HEK293 (cell line): ENCODE measurements at regions not wholly inside any gene's neighbourhood (a gene's known extent, or its start where the extent isn't known, plus 50 kb on each side); places are given as distances from the start of the nearest gene placed in this dataset.

Experiments used
- CTCF ChIA-PET: fragments of 350-600 bp; formaldehyde crosslinking; extraction: SDS; loops from one replicate; lab custom pipeline; 2021; ENCODE audit warnings: antibody characterized with exemption; lab: Yijun Ruan, JAX
- POLR2A ChIA-PET: fragments of 300-600 bp; formaldehyde crosslinking; extraction: SDS; loops from one replicate; lab custom pipeline; 2020; ENCODE audit warnings: antibody characterized with exemption, inconsistent platforms; lab: Yijun Ruan, JAX
- H3K27ac ChIP-seq: fragments of 200-500 bp; sonication (Bioruptor generic); 2 replicates; pipeline ENCODE4 v1.5.1; 2014; ENCODE audit warnings: low read depth, low read length, control low read depth, inconsistent platforms; ENCODE audit errors: extremely low read depth
- H3K36me3 ChIP-seq, 2 experiments: fragments of 200-500 bp in 1 of 2; sonication (Bioruptor generic) in 1 of 2; 1 replicate in 1 of 2; 2 replicates in 1 of 2; pipeline ENCODE4 v1.5.1; 2014 to 2017; ENCODE audit warnings: inconsistent platforms in 2 of 2, low read length in 2 of 2; ENCODE audit not compliant: control insufficient read depth in 2 of 2, insufficient read depth in 1 of 2
- H3K4me1 ChIP-seq: fragments of 200-500 bp; sonication (Bioruptor generic); 2 replicates; pipeline ENCODE4 v1.5.1; 2014; ENCODE audit warnings: mild to moderate bottlenecking, low read length, inconsistent platforms; ENCODE audit not compliant: control insufficient read depth, insufficient read depth
- H3K4me3 ChIP-seq: 2 replicates; pipeline ENCODE4 v1.5.1; 2011; ENCODE audit warnings: low read depth, mild to moderate bottlenecking, control low read depth, low read length, moderate library complexity
- H3K9me3 ChIP-seq: fragments of 200-500 bp; sonication (Bioruptor generic); 2 replicates; pipeline ENCODE4 v1.5.1; 2014; ENCODE audit warnings: low read depth, low read length, inconsistent platforms; ENCODE audit not compliant: control insufficient read depth, insufficient read depth
- HOXA7 ChIP-seq: sonication (generic); formaldehyde crosslinking; IDR thresholded peaks from 2 replicates; pipeline ENCODE4 v1.8.1; 2022; ENCODE audit warnings: missing genetic modification reagents, borderline replicate concordance
- KLF7 ChIP-seq: fragments of 450-650 bp; formaldehyde crosslinking; IDR thresholded peaks from 2 replicates; pipeline ENCODE4 v1.5.1; 2016; ENCODE audit warnings: missing biosample characterization, missing genetic modification characterization, borderline replicate concordance
- KLF8 ChIP-seq: fragments of 450-650 bp; formaldehyde crosslinking; IDR thresholded peaks from 2 replicates; pipeline ENCODE4 v1.5.1; 2016; ENCODE audit warnings: missing biosample characterization, missing genetic modification characterization
- ZBTB1 ChIP-seq: fragments of 450-650 bp; formaldehyde crosslinking; IDR thresholded peaks from 2 replicates; pipeline ENCODE4 v1.5.1; 2016; ENCODE audit warnings: missing biosample characterization, missing genetic modification characterization
- ZBTB17 ChIP-seq: fragments of 450-650 bp; formaldehyde crosslinking; IDR thresholded peaks from 2 replicates; pipeline ENCODE4 v1.5.1; 2016; ENCODE audit warnings: missing biosample characterization, missing genetic modification characterization
- ZNF114 ChIP-seq: fragments of 450-650 bp; formaldehyde crosslinking; IDR thresholded peaks from 2 replicates; pipeline ENCODE4 v1.5.0; 2017; ENCODE audit warnings: missing biosample characterization, missing genetic modification characterization
- ZNF121 ChIP-seq: fragments of 450-650 bp; formaldehyde crosslinking; IDR thresholded peaks from 2 replicates; pipeline ENCODE4 v1.5.1; 2016; ENCODE audit warnings: missing biosample characterization, missing genetic modification characterization
- ZNF266 ChIP-seq: fragments of 450-650 bp; formaldehyde crosslinking; IDR thresholded peaks from 2 replicates; pipeline ENCODE4 v1.5.1; 2016; ENCODE audit warnings: missing biosample characterization, missing genetic modification characterization, low read depth
- ZNF292 ChIP-seq: fragments of 450-650 bp; formaldehyde crosslinking; IDR thresholded peaks from 2 replicates; pipeline ENCODE4 v1.5.1; 2016; ENCODE audit warnings: low read depth, missing biosample characterization, missing genetic modification characterization, borderline replicate concordance
- ZNF311 ChIP-seq: fragments of 450-650 bp; formaldehyde crosslinking; IDR thresholded peaks from 2 replicates; pipeline ENCODE4 v1.5.1; 2017; ENCODE audit warnings: missing biosample characterization, missing genetic modification characterization, borderline replicate concordance
- ZNF350 ChIP-seq: fragments of 450-650 bp; formaldehyde crosslinking; IDR thresholded peaks from 2 replicates; pipeline ENCODE4 v1.5.0; 2017; ENCODE audit warnings: missing biosample characterization, mild to moderate bottlenecking, missing genetic modification characterization
- ZNF426 ChIP-seq: fragments of 450-650 bp; formaldehyde crosslinking; IDR thresholded peaks from 2 replicates; pipeline ENCODE4 v1.5.1; 2017; ENCODE audit warnings: missing biosample characterization, missing genetic modification characterization, mild to moderate bottlenecking, inconsistent platforms, moderate library complexity
- ZNF571 ChIP-seq: fragments of 450-650 bp; formaldehyde crosslinking; IDR thresholded peaks from 2 replicates; pipeline ENCODE4 v1.5.0; 2017; ENCODE audit warnings: missing biosample characterization, missing genetic modification characterization
- TF ChIP-seq, protein P1 (sequence below): sonication (generic); formaldehyde crosslinking; IDR thresholded peaks from 2 replicates; pipeline ENCODE4 v1.8.1; 2022; ENCODE audit warnings: mild to moderate bottlenecking, moderate library complexity, missing genetic modification reagents
- TF ChIP-seq, protein P2 (sequence below): fragments of 450-650 bp; formaldehyde crosslinking; IDR thresholded peaks from 2 replicates; pipeline ENCODE4 v1.5.1; 2016; ENCODE audit warnings: missing biosample characterization, missing genetic modification characterization
- TF ChIP-seq, protein P3 (sequence below): fragments of 450-650 bp; formaldehyde crosslinking; optimal IDR thresholded peaks from 2 replicates; pipeline ENCODE3; 2016; ENCODE audit warnings: missing biosample characterization, mild to moderate bottlenecking, missing genetic modification characterization
- TF ChIP-seq, protein P4 (sequence below): fragments of 450-650 bp; formaldehyde crosslinking; IDR thresholded peaks from 2 replicates; pipeline ENCODE4 v1.5.1; 2016; ENCODE audit warnings: missing biosample characterization, missing genetic modification characterization
- TF ChIP-seq, protein P5 (sequence below): fragments of 450-650 bp; formaldehyde crosslinking; IDR thresholded peaks from 2 replicates; pipeline ENCODE4 v1.5.1; 2016; ENCODE audit warnings: missing biosample characterization, missing genetic modification characterization, low read depth

DNA sequence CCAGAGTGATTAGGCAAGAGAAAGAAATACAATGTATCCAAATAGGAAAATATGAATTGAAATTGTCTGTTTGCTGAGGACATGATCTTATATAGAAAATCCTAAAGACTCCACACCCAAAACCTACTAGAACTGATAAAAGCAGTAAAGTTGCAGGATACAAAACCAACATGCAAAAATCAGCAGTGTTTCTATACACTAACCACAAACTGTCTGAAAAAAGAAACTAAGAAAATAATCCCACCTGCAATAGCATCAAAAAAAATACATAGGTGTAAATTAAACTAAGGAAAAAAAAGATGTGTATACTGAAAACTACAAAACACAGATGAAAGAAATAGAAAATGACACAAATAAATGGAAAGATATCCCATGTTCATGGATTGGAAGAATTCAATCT, 203.6 kb upstream of the SETMAR start (continued):
- TF ChIP-seq, protein P1, sequence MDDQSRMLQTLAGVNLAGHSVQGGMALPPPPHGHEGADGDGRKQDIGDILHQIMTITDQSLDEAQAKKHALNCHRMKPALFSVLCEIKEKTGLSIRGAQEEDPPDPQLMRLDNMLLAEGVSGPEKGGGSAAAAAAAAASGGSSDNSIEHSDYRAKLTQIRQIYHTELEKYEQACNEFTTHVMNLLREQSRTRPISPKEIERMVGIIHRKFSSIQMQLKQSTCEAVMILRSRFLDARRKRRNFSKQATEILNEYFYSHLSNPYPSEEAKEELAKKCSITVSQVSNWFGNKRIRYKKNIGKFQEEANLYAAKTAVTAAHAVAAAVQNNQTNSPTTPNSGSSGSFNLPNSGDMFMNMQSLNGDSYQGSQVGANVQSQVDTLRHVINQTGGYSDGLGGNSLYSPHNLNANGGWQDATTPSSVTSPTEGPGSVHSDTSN (CRISPR knock-in tag) = no peak
- TF ChIP-seq, protein P2, sequence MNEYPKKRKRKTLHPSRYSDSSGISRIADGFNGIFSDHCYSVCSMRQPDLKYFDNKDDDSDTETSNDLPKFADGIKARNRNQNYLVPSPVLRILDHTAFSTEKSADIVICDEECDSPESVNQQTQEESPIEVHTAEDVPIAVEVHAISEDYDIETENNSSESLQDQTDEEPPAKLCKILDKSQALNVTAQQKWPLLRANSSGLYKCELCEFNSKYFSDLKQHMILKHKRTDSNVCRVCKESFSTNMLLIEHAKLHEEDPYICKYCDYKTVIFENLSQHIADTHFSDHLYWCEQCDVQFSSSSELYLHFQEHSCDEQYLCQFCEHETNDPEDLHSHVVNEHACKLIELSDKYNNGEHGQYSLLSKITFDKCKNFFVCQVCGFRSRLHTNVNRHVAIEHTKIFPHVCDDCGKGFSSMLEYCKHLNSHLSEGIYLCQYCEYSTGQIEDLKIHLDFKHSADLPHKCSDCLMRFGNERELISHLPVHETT = no peak
- TF ChIP-seq HOXA7 (CRISPR knock-in tag) = no peak
- TF ChIP-seq ZNF114 (tag by site-specific recombination) = no peak
- no peak for TF ChIP-seq ZNF292 (tag by site-specific recombination)
- TF ChIP-seq, all 188 proteins: peak for 0

DNA sequence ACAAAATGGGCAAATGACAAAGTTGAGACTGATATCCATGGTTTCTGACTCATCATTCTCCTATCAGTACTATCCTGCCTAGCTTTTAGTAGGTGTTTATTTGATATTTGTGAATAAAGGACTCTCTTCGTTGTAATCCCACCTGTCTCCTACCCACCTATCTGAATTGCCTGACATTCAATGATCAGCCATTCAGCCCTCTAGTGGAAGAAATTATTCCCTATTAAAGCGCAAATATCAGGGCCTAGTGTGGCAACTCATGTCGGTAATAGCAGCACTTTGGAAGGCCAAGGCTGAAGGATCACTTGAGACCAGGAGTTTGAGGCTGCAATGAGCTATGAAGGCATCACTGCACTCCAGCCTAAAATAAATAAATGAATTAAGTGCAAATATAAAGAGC, 195.7 kb upstream of the SETMAR start:
- H3K4me3 ChIP-seq = no peak overlapping the region
- no peaks in the 10 kb centered on the region for H3K4me1 ChIP-seq
- TF ChIP-seq, protein P3, sequence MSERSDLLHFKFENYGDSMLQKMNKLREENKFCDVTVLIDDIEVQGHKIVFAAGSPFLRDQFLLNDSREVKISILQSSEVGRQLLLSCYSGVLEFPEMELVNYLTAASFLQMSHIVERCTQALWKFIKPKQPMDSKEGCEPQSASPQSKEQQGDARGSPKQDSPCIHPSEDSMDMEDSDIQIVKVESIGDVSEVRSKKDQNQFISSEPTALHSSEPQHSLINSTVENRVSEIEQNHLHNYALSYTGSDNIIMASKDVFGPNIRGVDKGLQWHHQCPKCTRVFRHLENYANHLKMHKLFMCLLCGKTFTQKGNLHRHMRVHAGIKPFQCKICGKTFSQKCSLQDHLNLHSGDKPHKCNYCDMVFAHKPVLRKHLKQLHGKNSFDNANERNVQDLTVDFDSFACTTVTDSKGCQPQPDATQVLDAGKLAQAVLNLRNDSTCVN = no peak
- TF ChIP-seq ZBTB1 (tag by site-specific recombination) (no peak), ZBTB17 (tag by site-specific recombination) (no peak), ZNF121 (tag by site-specific recombination) (no peak), ZNF350 (no peak), ZNF311 (no peak), ZNF426 (tag by site-specific recombination) (no peak), ZNF571 (tag by site-specific recombination) (no peak), KLF7 (tag by site-specific recombination) (no peak), KLF8 (tag by site-specific recombination) (no peak), ZNF266 (tag by site-specific recombination) (no peak)
- TF ChIP-seq, protein P4, sequence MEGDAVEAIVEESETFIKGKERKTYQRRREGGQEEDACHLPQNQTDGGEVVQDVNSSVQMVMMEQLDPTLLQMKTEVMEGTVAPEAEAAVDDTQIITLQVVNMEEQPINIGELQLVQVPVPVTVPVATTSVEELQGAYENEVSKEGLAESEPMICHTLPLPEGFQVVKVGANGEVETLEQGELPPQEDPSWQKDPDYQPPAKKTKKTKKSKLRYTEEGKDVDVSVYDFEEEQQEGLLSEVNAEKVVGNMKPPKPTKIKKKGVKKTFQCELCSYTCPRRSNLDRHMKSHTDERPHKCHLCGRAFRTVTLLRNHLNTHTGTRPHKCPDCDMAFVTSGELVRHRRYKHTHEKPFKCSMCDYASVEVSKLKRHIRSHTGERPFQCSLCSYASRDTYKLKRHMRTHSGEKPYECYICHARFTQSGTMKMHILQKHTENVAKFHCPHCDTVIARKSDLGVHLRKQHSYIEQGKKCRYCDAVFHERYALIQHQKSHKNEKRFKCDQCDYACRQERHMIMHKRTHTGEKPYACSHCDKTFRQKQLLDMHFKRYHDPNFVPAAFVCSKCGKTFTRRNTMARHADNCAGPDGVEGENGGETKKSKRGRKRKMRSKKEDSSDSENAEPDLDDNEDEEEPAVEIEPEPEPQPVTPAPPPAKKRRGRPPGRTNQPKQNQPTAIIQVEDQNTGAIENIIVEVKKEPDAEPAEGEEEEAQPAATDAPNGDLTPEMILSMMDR (tag by site-specific recombination) = no peak
- TF ChIP-seq, protein P5, sequence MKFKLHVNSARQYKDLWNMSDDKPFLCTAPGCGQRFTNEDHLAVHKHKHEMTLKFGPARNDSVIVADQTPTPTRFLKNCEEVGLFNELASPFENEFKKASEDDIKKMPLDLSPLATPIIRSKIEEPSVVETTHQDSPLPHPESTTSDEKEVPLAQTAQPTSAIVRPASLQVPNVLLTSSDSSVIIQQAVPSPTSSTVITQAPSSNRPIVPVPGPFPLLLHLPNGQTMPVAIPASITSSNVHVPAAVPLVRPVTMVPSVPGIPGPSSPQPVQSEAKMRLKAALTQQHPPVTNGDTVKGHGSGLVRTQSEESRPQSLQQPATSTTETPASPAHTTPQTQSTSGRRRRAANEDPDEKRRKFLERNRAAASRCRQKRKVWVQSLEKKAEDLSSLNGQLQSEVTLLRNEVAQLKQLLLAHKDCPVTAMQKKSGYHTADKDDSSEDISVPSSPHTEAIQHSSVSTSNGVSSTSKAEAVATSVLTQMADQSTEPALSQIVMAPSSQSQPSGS (tag by site-specific recombination) = no peak
- no peaks in the 10 kb centered on the region for H3K36me3 ChIP-seq
- H3K27ac ChIP-seq = no peak overlapping the region
- no peaks in the 10 kb centered on the region for H3K9me3 ChIP-seq
- CTCF ChIA-PET = interaction anchor here (0.6 to 1.0 kb wide), 3 partner anchors 31 to 186 kb away, joined by 3 read pairs; no protein-coding TSS in a partner anchor
- POLR2A ChIA-PET = no interaction called here
